ENCODE measurements at regions not wholly inside any gene's neighbourhood (a gene's known extent, or its start where the extent isn't known, plus 50 kb on each side); places are given as distances from the start of the nearest gene placed in this dataset.
A peak's percentile ranks its signal among the peaks of the same experiment; 100 is the strongest.

DNA sequence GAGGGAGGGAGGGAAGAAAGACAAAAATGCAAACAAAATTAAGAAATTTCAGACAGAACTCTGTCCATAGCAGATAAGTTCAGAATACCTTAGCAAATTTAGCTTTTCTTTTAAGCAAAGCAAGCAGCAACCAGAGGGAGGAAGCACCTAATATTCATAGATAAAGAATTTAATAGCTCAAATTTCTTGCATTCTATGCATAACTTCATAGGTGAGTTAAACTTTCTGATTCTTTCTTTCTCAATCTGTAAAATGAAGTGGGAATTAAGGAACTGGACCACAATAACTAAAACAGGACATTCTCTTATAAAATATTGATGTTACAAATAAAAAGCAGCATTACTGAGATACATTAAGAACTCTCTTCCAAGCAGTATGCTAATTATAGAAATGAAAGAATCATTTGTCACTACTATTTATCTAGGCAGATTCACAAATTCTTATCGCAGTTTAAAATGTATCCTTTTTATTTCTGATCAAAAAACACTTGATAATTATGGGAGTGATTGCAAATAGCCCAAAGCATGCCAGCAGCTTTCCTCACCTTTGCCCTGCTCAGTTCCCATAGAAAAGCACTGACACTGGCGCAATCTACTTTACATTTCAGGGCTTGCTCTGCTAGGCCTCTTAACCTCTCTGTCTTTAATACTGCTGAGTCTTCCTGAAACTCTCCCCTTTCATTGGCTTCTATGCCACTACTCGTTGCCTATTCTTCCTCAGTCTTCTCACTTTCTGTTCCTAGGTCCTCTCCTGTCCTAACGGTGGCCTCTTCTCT lies 341.8 kb downstream of the PIK3R1 start:
- H3K9me3 ChIP-seq (ENCODE audit: control insufficient read depth, low read length, poor library complexity, severe bottlenecking): no peaks in the 10 kb centered on the region
- Mint-ChIP-seq H3K27ac (no peak overlapping the region), H3K4me1 (no peaks in the 10 kb centered on the region), H3K4me3 (no peak overlapping the region), H3K27me3 (no peaks in the 10 kb centered on the region), H3K36me3 (ENCODE audit: low read depth) (no peaks in the 10 kb centered on the region)
- ATAC-seq (no peak), DNase-seq (no peak)

DNA sequence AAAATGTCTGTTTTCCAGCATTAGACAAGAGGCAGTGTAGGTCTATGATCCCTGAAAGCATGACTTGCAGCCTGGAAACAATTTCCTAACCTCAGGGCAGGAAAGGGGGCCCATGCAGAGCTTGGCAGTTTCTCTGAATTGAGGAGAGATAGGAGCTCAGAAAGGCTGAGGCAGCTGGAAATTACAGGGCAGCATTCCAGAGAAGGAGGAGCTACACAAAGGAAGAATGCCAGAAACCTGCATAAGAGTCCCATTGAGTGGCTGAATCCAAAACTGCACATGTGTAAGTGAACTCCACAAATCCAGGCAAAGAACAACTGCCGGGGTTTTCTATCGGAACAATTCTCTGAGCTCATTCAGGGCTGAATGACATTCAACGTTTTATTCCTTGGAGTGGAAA lies 346.8 kb downstream of the PIK3R1 start:
- Mint-ChIP-seq H3K36me3 (ENCODE audit: low read depth) (peaks cover 2% of the 10 kb centered on the region), H3K27ac (no peak overlapping the region), H3K4me1 (no peaks in the 10 kb centered on the region), H3K4me3 (no peak overlapping the region), H3K27me3 (no peaks in the 10 kb centered on the region)
- DNase-seq (no peak), ATAC-seq (no peak)
- no peaks in the 10 kb centered on the region for H3K9me3 ChIP-seq (ENCODE audit: control insufficient read depth, low read length, poor library complexity, severe bottlenecking)

DNA sequence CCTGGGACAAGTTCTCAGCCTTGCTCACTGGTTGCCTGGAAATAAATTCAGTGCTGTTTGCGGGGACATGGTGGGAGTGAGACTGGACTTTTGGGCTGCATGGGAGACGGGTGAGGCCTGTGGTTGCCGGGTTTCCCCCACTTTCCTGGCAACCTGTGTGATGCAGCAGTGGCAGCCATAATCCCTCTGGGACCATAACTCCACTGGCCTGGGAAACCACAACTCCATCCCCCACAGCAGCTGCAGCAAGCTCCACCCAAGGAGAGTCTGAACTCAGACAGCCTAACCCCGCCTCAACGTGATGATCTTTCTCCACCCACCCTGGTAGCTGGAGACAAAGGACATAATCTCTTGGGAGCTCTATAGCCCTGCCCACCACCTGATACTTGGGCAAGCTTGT lies 349.9 kb downstream of the PIK3R1 start:
- Mint-ChIP-seq H3K4me3 (no peak overlapping the region), H3K4me1 (no peaks in the 10 kb centered on the region), H3K27me3 (no peaks in the 10 kb centered on the region), H3K36me3 (ENCODE audit: low read depth) (peaks cover 2% of the 10 kb centered on the region), H3K27ac (no peak overlapping the region)
- ATAC-seq (peak; percentile 18), DNase-seq (no peak)
- H3K9me3 ChIP-seq (ENCODE audit: control insufficient read depth, low read length, poor library complexity, severe bottlenecking): no peaks in the 10 kb centered on the region

DNA sequence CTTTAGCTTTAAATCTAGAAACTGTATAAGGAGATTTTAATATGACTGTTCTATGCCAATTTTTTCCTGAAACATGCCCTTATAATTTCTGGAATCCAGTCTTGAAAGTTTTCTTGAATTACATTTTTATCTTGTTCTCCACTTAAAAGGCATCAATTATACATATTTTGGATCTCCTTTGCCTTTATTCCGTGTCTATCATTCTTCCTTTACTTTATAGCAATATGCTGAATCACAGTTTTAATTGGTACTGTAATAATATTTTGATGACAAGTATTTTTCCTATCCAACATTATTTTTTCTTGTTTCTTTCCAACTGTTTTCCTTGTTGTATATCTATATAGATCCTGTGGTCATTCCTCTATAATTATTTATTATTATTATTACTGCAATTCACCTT lies 361.2 kb downstream of the PIK3R1 start:
- H3K9me3 ChIP-seq (ENCODE audit: control insufficient read depth, low read length, poor library complexity, severe bottlenecking): peaks cover 5% of the 10 kb centered on the region
- no peak overlapping the region for H3K4me3 Mint-ChIP-seq
- no peak overlapping the region for H3K27ac Mint-ChIP-seq
- ATAC-seq (no peak), DNase-seq (no peak)
- no peaks in the 10 kb centered on the region for H3K36me3 Mint-ChIP-seq (ENCODE audit: low read depth)
- no peaks in the 10 kb centered on the region for H3K4me1 Mint-ChIP-seq
- H3K27me3 Mint-ChIP-seq: no peaks in the 10 kb centered on the region

DNA sequence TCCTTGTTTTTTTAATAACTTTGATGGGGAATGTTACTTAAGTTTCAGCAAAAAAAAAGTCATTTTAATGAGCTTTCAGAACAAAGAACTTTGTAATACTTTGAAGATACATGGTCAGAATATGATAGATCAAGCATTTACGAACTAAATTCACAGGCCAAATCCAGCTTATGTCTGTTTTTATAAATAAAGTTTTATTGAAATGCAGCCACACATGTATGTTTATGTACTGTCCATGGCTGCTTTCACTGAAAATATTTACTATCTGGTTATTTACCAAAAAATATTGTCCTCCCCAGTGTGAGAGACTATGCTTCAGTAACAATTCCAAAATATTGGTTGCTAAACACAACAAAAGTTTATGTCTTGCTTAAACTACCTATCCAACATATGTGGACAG lies 366.7 kb downstream of the PIK3R1 start:
- Mint-ChIP-seq H3K4me3 (no peak overlapping the region), H3K4me1 (no peaks in the 10 kb centered on the region), H3K27me3 (no peaks in the 10 kb centered on the region), H3K36me3 (ENCODE audit: low read depth) (no peaks in the 10 kb centered on the region), H3K27ac (no peak overlapping the region)
- no peak for DNase-seq
- H3K9me3 ChIP-seq (ENCODE audit: control insufficient read depth, low read length, poor library complexity, severe bottlenecking): peaks cover 2% of the 10 kb centered on the region
- ATAC-seq: no peak

DNA sequence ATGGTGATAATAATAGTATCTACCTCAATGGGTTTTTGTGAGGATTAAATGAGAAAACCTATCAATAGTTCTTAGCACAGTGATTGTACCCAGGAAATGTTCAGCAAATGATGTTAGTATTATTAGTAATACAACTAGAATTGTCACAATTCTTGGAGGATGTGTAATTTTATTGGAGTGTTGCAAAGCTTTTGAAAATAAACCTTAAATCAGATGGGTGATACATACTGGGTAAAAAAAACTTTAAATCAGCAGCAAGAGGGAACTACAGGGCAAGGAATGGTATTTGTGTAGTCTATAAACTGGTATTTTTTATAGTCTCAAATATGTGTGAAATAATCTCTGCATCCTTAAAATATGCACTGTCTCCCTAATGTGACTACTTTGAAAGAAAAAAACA lies 371.6 kb downstream of the PIK3R1 start:
- Mint-ChIP-seq H3K36me3 (ENCODE audit: low read depth) (no peaks in the 10 kb centered on the region), H3K27me3 (peaks cover 5% of the 10 kb centered on the region), H3K27ac (no peak overlapping the region), H3K4me3 (no peak overlapping the region), H3K4me1 (no peaks in the 10 kb centered on the region)
- ATAC-seq: no peak
- no peak for DNase-seq
- no peaks in the 10 kb centered on the region for H3K9me3 ChIP-seq (ENCODE audit: control insufficient read depth, low read length, poor library complexity, severe bottlenecking)

DNA sequence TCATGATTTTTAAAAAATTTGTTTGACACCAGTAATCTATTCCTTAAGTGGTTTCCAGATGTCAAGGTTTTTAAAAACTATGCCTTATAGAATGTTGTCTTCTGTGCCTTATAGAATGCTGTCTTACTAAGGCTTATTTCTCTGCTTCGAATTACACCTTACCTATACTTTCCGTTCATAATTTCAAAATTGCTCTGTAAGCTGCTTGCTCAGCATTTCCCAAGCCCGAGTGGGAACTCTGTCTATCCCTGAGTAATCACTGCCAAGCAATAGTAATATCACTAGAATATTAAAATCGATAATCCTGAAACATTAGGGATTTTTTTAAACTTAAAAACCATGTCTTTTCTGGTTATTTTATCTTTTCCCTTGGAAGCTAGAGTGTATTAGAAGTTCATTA lies 376.3 kb downstream of the PIK3R1 start:
- Mint-ChIP-seq H3K4me1 (no peaks in the 10 kb centered on the region), H3K27ac (no peak overlapping the region), H3K4me3 (no peak overlapping the region), H3K27me3 (peaks cover 10% of the 10 kb centered on the region), H3K36me3 (ENCODE audit: low read depth) (no peaks in the 10 kb centered on the region)
- H3K9me3 ChIP-seq (ENCODE audit: control insufficient read depth, low read length, poor library complexity, severe bottlenecking): no peaks in the 10 kb centered on the region
- ATAC-seq: no peak
- no peak for DNase-seq

DNA sequence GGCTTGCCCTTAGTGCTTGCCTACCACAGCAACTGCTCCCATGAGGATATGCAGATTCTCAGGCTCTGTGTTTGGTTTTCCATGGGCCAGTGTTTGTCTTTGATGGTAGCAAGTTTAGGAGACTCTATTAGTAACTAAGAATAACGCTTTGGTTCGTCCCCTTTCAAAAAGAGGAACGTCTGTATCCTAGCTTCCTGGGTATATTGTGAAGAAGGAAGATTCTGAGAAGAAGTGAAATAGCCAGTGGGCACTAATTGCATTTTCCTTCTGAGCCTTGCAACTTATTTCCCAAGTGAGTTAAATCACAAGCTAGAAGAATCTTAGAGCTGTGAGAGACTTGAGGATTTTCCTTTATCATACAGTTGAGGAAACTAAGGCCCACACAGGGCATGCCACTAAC lies 376.8 kb downstream of the PIK3R1 start:
- Mint-ChIP-seq H3K27ac (no peak overlapping the region), H3K4me3 (no peak overlapping the region), H3K4me1 (no peaks in the 10 kb centered on the region), H3K36me3 (ENCODE audit: low read depth) (no peaks in the 10 kb centered on the region), H3K27me3 (peaks cover 10% of the 10 kb centered on the region)
- DNase-seq (no peak), ATAC-seq (no peak)
- no peaks in the 10 kb centered on the region for H3K9me3 ChIP-seq (ENCODE audit: control insufficient read depth, low read length, poor library complexity, severe bottlenecking)

DNA sequence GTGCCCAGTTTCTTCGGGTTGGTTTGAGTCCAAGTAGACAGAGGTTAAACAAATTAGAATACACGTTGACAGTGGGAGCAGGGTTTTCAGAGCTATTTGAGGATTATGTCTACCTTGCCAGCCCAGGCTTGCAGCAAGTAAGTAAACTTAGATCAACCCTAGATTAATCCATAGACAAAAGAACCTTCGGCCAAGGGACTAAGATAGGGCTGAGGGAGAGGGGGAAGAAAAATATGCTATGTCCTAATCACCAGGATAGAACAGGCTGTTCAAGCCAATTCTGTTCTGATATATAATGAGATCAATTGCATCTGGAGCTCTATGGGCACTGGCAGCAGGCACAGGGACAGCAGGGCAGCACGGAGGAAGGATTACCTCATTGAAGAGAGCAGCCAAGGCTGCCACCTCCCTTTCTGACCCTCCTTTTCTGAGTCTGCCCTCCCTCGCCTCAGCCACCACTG lies 377.7 kb downstream of the PIK3R1 start:
- ATAC-seq (no peak), DNase-seq (no peak)
- H3K4me3 Mint-ChIP-seq: no peak overlapping the region
- H3K4me1 Mint-ChIP-seq: no peaks in the 10 kb centered on the region
- H3K9me3 ChIP-seq (ENCODE audit: control insufficient read depth, low read length, poor library complexity, severe bottlenecking): no peaks in the 10 kb centered on the region
- H3K27me3 Mint-ChIP-seq: peaks cover 10% of the 10 kb centered on the region
- H3K27ac Mint-ChIP-seq: no peak overlapping the region
- H3K36me3 Mint-ChIP-seq (ENCODE audit: low read depth): no peaks in the 10 kb centered on the region

DNA sequence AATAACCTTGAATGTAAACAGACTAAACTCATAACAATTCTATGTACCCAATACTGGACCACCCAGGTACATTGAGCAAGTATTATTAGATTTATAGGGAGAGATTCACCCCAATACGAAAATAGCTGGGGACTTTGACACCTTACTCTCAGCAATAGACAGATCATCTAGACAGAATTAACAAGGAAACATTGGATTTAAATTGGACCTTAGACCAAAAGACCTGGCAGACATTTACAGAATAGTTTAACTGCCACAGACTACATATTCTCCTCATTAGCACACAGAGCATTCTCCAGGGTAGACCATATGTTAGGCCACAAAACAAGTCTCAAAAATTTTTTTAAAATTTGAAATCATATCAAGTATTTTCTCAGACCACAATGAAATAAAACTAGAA lies 397.4 kb downstream of the PIK3R1 start:
- H3K4me1 Mint-ChIP-seq: no peaks in the 10 kb centered on the region
- H3K4me3 Mint-ChIP-seq: no peak overlapping the region
- H3K27ac Mint-ChIP-seq: no peak overlapping the region
- no peaks in the 10 kb centered on the region for H3K36me3 Mint-ChIP-seq (ENCODE audit: low read depth)
- DNase-seq: no peak
- no peak for ATAC-seq
- no peaks in the 10 kb centered on the region for H3K27me3 Mint-ChIP-seq
- peaks cover 3% of the 10 kb centered on the region for H3K9me3 ChIP-seq (ENCODE audit: control insufficient read depth, low read length, poor library complexity, severe bottlenecking)

DNA sequence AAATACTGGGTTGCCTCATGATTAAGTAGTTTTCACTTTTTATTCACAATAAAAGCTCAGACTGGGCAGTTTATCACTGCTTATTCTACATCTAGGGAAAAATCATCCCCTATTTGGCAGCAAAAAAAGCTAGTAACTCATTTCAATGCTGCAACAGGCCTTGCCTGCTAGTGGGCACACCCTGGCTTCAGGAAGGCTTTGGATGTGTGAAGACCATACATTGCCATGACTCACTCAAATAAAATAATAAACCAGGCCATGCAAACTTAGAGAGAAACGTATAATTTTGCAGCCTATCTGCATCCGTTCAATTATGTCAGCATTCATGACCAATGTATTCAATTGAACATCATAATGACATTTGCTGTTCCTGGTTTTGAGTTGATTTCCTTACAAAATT lies 402.9 kb downstream of the PIK3R1 start:
- ATAC-seq (no peak), DNase-seq (no peak)
- Mint-ChIP-seq H3K4me3 (no peak overlapping the region), H3K27me3 (peaks cover 5% of the 10 kb centered on the region), H3K4me1 (no peaks in the 10 kb centered on the region), H3K36me3 (ENCODE audit: low read depth) (peaks cover 2% of the 10 kb centered on the region), H3K27ac (no peak overlapping the region)
- no peaks in the 10 kb centered on the region for H3K9me3 ChIP-seq (ENCODE audit: control insufficient read depth, low read length, poor library complexity, severe bottlenecking)

DNA sequence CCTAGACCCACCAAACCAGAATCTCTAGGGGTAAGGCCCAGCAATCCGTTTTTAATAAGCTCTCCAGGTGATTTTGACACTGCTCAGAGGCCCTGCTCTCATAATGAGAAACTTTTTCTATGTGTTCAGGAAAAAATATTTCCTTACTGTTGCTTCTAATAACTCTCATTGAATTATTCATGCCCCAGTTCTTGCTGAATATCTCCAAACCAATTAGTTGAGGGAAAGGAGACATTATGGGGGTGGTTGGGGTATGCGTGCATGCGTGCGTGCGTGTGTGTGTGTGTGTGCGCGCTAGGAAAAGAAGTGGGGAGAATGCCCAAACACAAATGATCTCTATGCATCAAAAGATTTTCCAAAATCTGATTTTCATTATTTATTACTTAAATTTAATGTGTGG lies 411.4 kb downstream of the PIK3R1 start:
- Mint-ChIP-seq H3K4me3 (no peak overlapping the region), H3K4me1 (no peaks in the 10 kb centered on the region), H3K36me3 (ENCODE audit: low read depth) (peaks cover 2% of the 10 kb centered on the region), H3K27me3 (peaks cover 18% of the 10 kb centered on the region), H3K27ac (no peak overlapping the region)
- ATAC-seq (no peak), DNase-seq (no peak)
- no peaks in the 10 kb centered on the region for H3K9me3 ChIP-seq (ENCODE audit: control insufficient read depth, low read length, poor library complexity, severe bottlenecking)

DNA sequence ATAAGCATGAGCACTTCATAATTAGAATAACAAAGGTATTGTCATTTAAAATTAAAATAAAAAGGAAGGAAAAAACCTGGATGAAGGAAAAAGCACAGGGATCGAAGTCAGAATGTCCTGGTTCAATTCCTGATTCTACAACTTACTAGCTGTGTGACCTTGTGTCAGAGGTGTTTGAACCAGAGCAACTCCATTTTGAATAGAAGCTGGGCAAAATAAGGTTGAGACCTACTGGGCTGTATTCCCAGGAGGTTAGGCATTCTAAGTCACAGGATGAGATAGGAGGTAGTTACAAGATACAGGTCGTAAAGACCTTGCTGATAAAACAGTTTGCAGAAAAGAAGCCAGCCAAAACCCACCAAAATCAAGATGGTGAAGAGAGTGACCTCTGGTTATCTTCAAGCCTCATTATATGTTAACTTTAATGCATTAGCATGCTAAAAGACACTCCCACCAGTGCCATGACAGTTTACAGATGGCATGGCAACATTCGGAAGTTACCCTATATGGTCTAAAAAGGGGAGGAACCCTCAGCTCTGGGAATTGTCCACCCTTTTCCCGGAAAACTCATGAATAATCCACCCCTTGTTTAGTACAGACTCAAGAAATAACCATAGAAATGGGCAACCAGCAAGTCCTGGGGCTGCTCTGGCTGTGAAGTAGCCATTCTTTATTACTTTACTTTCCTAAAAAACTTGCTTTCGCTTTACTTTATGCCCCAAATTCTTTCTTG lies 412.7 kb downstream of the PIK3R1 start:
- Mint-ChIP-seq H3K4me3 (no peak overlapping the region), H3K27ac (no peak overlapping the region), H3K36me3 (ENCODE audit: low read depth) (peaks cover under 1% of the 10 kb centered on the region), H3K27me3 (peaks cover 22% of the 10 kb centered on the region), H3K4me1 (no peaks in the 10 kb centered on the region)
- DNase-seq: no peak
- no peaks in the 10 kb centered on the region for H3K9me3 ChIP-seq (ENCODE audit: control insufficient read depth, low read length, poor library complexity, severe bottlenecking)
- ATAC-seq: no peak

DNA sequence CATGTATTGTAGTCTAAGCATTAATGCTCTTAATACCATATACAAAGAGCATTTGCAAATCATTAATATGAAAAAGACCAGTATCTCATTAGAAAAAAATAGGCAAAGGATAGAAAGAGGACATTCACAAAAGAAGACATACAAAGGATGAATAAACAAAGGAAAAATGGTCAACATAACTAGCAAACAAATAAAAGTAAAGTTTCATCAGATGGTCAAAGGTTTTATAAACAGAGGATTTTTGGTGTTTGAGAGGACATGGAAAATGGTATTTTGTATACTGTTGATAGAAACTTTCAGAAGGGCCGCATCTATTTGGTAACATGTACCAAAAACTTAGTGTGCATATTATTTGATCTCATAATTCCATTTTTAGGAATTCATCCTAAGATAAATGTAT lies 414.8 kb downstream of the PIK3R1 start:
- peaks cover 2% of the 10 kb centered on the region for H3K4me1 Mint-ChIP-seq
- H3K4me3 Mint-ChIP-seq: no peak overlapping the region
- ATAC-seq (no peak), DNase-seq (no peak)
- no peak overlapping the region for H3K27ac Mint-ChIP-seq
- H3K9me3 ChIP-seq (ENCODE audit: control insufficient read depth, low read length, poor library complexity, severe bottlenecking): no peaks in the 10 kb centered on the region
- H3K36me3 Mint-ChIP-seq (ENCODE audit: low read depth): no peaks in the 10 kb centered on the region
- H3K27me3 Mint-ChIP-seq: peaks cover 28% of the 10 kb centered on the region
